GM12878 (cell line): ENCODE measurements at regions not wholly inside any gene's neighbourhood (a gene's known extent, or its start where the extent isn't known, plus 50 kb on each side); places are given as distances from the start of the nearest gene placed in this dataset.

Source experiments
- ATAC-seq: fragments of 200-7000 bp; cut with Tn5 transposase; 3 replicates; pipeline ENCODE4 v1.9.1; 2020; ENCODE audit warnings: mild to moderate bottlenecking, moderate library complexity
- BruUV-seq: library from RNA; stranded (reverse); fragments of 400-500 nt; replicated peaks from 2 replicates; lab custom pipeline; 2021; lab: Mats Ljungman, UMichigan
- CTCF ChIA-PET: fragments of 300-600 bp; sonication (Branson Sonifier 250); formaldehyde crosslinking; extraction: SDS; loops from one replicate; lab custom pipeline; 2021; ENCODE audit warnings: inconsistent platforms; lab: Yijun Ruan, JAX
- POLR2A ChIA-PET: fragments of 350-600 bp; formaldehyde crosslinking; extraction: SDS; loops from one replicate; lab custom pipeline; 2021; ENCODE audit warnings: inconsistent platforms; lab: Charles Lee
- RAD21 ChIA-PET: fragments of 300-600 bp; sonication (Branson Sonifier 250); formaldehyde crosslinking; loops from one replicate; lab custom pipeline; 2023; ENCODE audit warnings: antibody characterized with exemption; ENCODE audit not compliant: unreplicated experiment; lab: Charles Lee
- SMC1A ChIA-PET: fragments of 300-600 bp; sonication (Branson Sonifier 250); formaldehyde crosslinking; loops from one replicate; lab custom pipeline; 2023; ENCODE audit not compliant: unreplicated experiment, uncharacterized antibody; lab: Charles Lee
- DNase-seq: peaks from one replicate; pipeline ENCODE4 v3.0.0-alpha.2; 2011; ENCODE audit warnings: low read depth, low spot score
- FAIRE-seq: peaks from 3 replicates; lab custom pipeline; 2011; peaks lifted over from hg19 to GRCh38; lab: Jason Lieb, UNC
- H2AFZ ChIP-seq: 2 replicates; pipeline ENCODE4 v1.6.0; 2011; ENCODE audit warnings: low read depth, low read length, control low read depth; ENCODE audit not compliant: control insufficient read depth
- H3K27ac ChIP-seq: 2 replicates; pipeline ENCODE4 v1.5.1; 2011; ENCODE audit warnings: control low read depth; ENCODE audit not compliant: control insufficient read depth, insufficient read depth
- H3K27me3 ChIP-seq, 2 experiments: replicated peaks in 1 of 2; 2 replicates each; pipeline versions ENCODE4 v1.6.0 to v1.6.1; 2011; ENCODE audit warnings: low read length in 1 of 2; ENCODE audit not compliant: control insufficient read depth in 2 of 2, insufficient read depth in 2 of 2
- H3K36me3 ChIP-seq, 2 experiments: 2 replicates each; pipeline ENCODE4 v1.5.1; 2011; ENCODE audit warnings: low read length in 1 of 2; ENCODE audit not compliant: control insufficient read depth in 2 of 2, insufficient read depth in 2 of 2
- H3K4me1 ChIP-seq: 2 replicates; pipeline ENCODE4 v1.6.1; 2011; ENCODE audit warnings: mild to moderate bottlenecking, low read length, moderate library complexity, mixed read lengths; ENCODE audit not compliant: control insufficient read depth, insufficient read depth
- H3K4me2 ChIP-seq: 2 replicates; pipeline ENCODE4 v1.6.0; 2011; ENCODE audit warnings: control low read depth; ENCODE audit not compliant: control insufficient read depth, insufficient read depth
- H3K4me3 ChIP-seq: fragments of 200-600 bp; sonication (generic); 2 replicates; pipeline ENCODE4 v1.5.1; 2016
- H3K79me2 ChIP-seq: 2 replicates; pipeline ENCODE4 v1.6.0; 2011; ENCODE audit warnings: low read length; ENCODE audit not compliant: control insufficient read depth, insufficient read depth
- H3K9ac ChIP-seq: 2 replicates; pipeline ENCODE4 v1.8.0; 2011; ENCODE audit warnings: low read length, control low read depth, mixed read lengths; ENCODE audit not compliant: control insufficient read depth, insufficient read depth
- H3K9me3 ChIP-seq: replicated peaks from 3 replicates; pipeline ENCODE4 v1.5.1; 2011; ENCODE audit warnings: mild to moderate bottlenecking, low read length; ENCODE audit not compliant: control insufficient read depth, insufficient read depth
- H4K20me1 ChIP-seq: 2 replicates; pipeline ENCODE4 v1.6.0; 2011; ENCODE audit not compliant: control insufficient read depth, insufficient read depth
- CBX5 ChIP-seq: sonication (generic); IDR thresholded peaks from 2 replicates; pipeline ENCODE4 v1.6.1; 2016; ENCODE audit warnings: low read depth, moderate library complexity, mild to moderate bottlenecking, inconsistent platforms
- CEBPB ChIP-seq, 2 experiments: fragments of 150-350 bp in 1 of 2; IDR thresholded peaks; 2 replicates each; pipeline ENCODE4 v1.6.1; 2012 to 2014; ENCODE audit warnings: low read depth in 2 of 2, low read length in 2 of 2, borderline replicate concordance in 1 of 2, inconsistent platforms in 1 of 2
- EED ChIP-seq: sonication (generic); IDR thresholded peaks from 2 replicates; pipeline ENCODE4 v1.6.1; 2016; ENCODE audit warnings: antibody characterized with exemption, low read depth
- GABPA ChIP-seq: IDR thresholded peaks from 2 replicates; pipeline ENCODE4 v1.6.1; 2014; ENCODE audit warnings: antibody characterized with exemption, low read depth, mild to moderate bottlenecking, inconsistent platforms
- HDAC2 ChIP-seq: fragments of 200-600 bp; sonication (generic); IDR thresholded peaks from 2 replicates; pipeline ENCODE4 v1.6.1; 2017
- IKZF1 ChIP-seq: fragments of 450-650 bp; conservative IDR thresholded peaks from 2 replicates; pipeline ENCODE4 v1.6.1; 2017; ENCODE audit warnings: antibody characterized with exemption, mild to moderate bottlenecking
- IKZF2 ChIP-seq, 2 experiments: fragments of 450-650 bp; IDR thresholded peaks; 2 replicates each; pipeline ENCODE4 v1.6.1; 2017; ENCODE audit warnings: mild to moderate bottlenecking in 2 of 2, moderate library complexity in 2 of 2
- KDM1A ChIP-seq: fragments of 200-600 bp; sonication (generic); IDR thresholded peaks from 2 replicates; pipeline ENCODE4 v1.6.1; 2016; ENCODE audit warnings: borderline replicate concordance
- NFYB ChIP-seq: IDR thresholded peaks from 2 replicates; pipeline ENCODE4 v1.6.1; 2011; ENCODE audit warnings: low read depth, mild to moderate bottlenecking, low read length, improper control_type of control experiment, moderate library complexity; ENCODE audit not compliant: insufficient read depth
- NR2C2 ChIP-seq: IDR thresholded peaks from 2 replicates; pipeline ENCODE4 v1.6.1; 2011; ENCODE audit warnings: borderline replicate concordance, low read depth; ENCODE audit not compliant: control insufficient read depth, insufficient read length
- PAX5 ChIP-seq: IDR thresholded peaks from 2 replicates; pipeline ENCODE4 v1.6.1; 2011; ENCODE audit warnings: low read depth, low read length, borderline replicate concordance
- SIN3A ChIP-seq: IDR thresholded peaks from 2 replicates; pipeline ENCODE4 v1.6.1; 2012; ENCODE audit warnings: low read depth, low read length, improper control_type of control experiment
- SREBF1 ChIP-seq: IDR thresholded peaks from 2 replicates; pipeline ENCODE4 v1.6.1; 2012; ENCODE audit warnings: mild to moderate bottlenecking, low read length
- STAT3 ChIP-seq: IDR thresholded peaks from 2 replicates; pipeline ENCODE4 v1.6.1; 2011; ENCODE audit warnings: low read depth, low read length, improper control_type of control experiment
- TARDBP ChIP-seq: IDR thresholded peaks from 2 replicates; pipeline ENCODE4 v1.6.1; 2016; ENCODE audit warnings: borderline replicate concordance
- TCF3 ChIP-seq: IDR thresholded peaks from 2 replicates; pipeline ENCODE4 v1.6.1; 2012; ENCODE audit warnings: low read depth, mild to moderate bottlenecking, low read length, borderline replicate concordance; ENCODE audit not compliant: insufficient read depth
- YY1 ChIP-seq: IDR thresholded peaks from 2 replicates; pipeline ENCODE4 v1.6.1; 2011; ENCODE audit warnings: low read depth, mild to moderate bottlenecking, low read length
- ZBED1 ChIP-seq: IDR thresholded peaks from 2 replicates; pipeline ENCODE4 v1.6.1; 2016; ENCODE audit warnings: borderline replicate concordance
- ZBTB4 ChIP-seq: fragments of 450-650 bp; formaldehyde crosslinking; IDR thresholded peaks from 2 replicates; pipeline ENCODE4 v1.4.0; 2022; ENCODE audit warnings: mild to moderate bottlenecking, moderate library complexity
- WGBS: methylation state at CpG from one replicate; pipeline ENCODE4 v1.1.6; 2016; ENCODE audit warnings: low lambda C conversion rate; ENCODE audit not compliant: insufficient replicate concordance, insufficient coverage; ENCODE audit errors: missing lambda C conversion rate; 5-methylcytosine and 5-hydroxymethylcytosine counted together
- in situ Hi-C: fragments of 300-500 bp; cut with MboI; formaldehyde crosslinking; loops from 9 replicates; pipeline ENCODE4 v1.14.3; 2018; ENCODE audit warnings: mixed read lengths
- intact Hi-C: fragments of 100-400 bp; cut with micrococcal nuclease; formaldehyde crosslinking; loops from one replicate; pipeline ENCODE4 v1.14.2; 2022; ENCODE audit not compliant: unreplicated experiment

GRCh38 chr1:4402032-4402431 is 252.4 kb upstream of the AJAP1 start:
- in situ Hi-C loops = no loop called here
- no peak for DNase-seq
- TF ChIP-seq PAX5 (no peak), EED (no peak), STAT3 (no peak), HDAC2 (no peak), TARDBP (no peak), KDM1A (no peak), NR2C2 (no peak), GABPA (no peak), CBX5 (no peak), IKZF1 (no peak), SIN3A (no peak), NFYB (no peak), SREBF1 (no peak), YY1 (no peak), CEBPB (IDR thresholded peaks at IDR 0.05; ENCODE audit: borderline replicate concordance in 1 of 2, low read depth in 2 of 2, low read length in 2 of 2) (no peak), ZBTB4 (CRISPR knock-in tag) (no peak), ZBED1 (no peak), IKZF2 (IDR thresholded peaks at IDR 0.05) (no peak), TCF3 (no peak)
- TF ChIP-seq, all 136 proteins: peak for 0
- ChIA-PET RAD21 (no interaction called here), POLR2A (no interaction called here), SMC1A (no interaction called here), CTCF (no interaction called here)
- no TSS peak for BruUV-seq
- no peaks in the 10 kb centered on the region for H3K36me3 ChIP-seq
- H3K79me2 ChIP-seq = no peaks in the 10 kb centered on the region
- no peak overlapping the region for H3K9ac ChIP-seq
- no peak overlapping the region for H3K27ac ChIP-seq
- intact Hi-C loops = no loop called here
- no peaks in the 10 kb centered on the region for H3K4me1 ChIP-seq
- H3K9me3 ChIP-seq = no peaks in the 10 kb centered on the region
- H4K20me1 ChIP-seq = no peaks in the 10 kb centered on the region
- no peak overlapping the region for H3K4me2 ChIP-seq
- H2AFZ ChIP-seq = no peak overlapping the region
- FAIRE-seq (no peak), ATAC-seq (no peak)
- no peak overlapping the region for H3K4me3 ChIP-seq
- no peaks in the 10 kb centered on the region for H3K27me3 ChIP-seq
- WGBS = 16% methylated on average over 1 of the region's 1 CpG
